DMS153 treated with DMSO at 0.1 percent for 48 hours (cell line): ENCODE measurements at regions not wholly inside any gene's neighbourhood (a gene's known extent, or its start where the extent isn't known, plus 50 kb on each side); places are given as distances from the start of the nearest gene placed in this dataset.

Experiments
- DNase-seq: peaks from one replicate; lab custom pipeline; 2025; ENCODE audit not compliant: unreplicated experiment; lab: John Stamatoyannopoulos, UW

DNA sequence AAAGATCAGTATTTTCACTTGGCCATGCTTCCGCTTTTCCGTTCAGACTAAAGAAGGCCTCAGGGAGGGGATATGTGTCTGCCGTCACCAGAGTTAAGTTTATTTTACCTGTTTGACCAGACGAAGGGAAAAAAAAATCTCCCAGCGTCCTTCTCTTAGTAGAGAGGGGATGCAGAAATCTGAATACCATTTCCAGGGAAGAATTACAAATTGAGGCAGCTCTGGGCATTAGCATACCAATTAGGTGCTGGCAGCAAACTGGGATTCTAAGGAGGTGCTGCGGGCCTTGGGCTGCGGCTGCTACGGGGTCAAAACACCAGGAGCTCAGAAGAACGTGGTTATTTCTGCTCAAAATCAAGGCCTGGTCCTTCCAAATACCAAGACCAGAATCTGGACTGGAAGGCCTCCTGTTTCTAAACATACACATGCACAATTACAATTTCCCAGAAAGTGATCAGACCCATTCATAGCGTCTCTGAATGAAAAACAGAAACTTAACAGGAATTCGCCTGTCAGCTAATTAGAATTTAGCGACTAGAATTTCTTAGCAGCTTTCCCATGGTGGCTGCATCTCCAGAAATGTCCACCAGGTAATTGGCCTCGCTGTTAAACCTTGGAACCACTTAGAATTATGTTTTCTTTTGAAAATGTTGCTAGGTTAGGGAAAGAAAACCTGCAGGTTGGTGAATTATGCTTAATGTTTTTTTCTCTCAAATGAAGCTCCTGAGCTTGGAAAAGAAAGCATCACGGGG lies 617.0 kb downstream of the VRK1 start:
- DNase-seq = no peak

GRCh38 chr14:97414718-97415098 lies 617.5 kb downstream of the VRK1 start:
- DNase-seq = no peak

DNA sequence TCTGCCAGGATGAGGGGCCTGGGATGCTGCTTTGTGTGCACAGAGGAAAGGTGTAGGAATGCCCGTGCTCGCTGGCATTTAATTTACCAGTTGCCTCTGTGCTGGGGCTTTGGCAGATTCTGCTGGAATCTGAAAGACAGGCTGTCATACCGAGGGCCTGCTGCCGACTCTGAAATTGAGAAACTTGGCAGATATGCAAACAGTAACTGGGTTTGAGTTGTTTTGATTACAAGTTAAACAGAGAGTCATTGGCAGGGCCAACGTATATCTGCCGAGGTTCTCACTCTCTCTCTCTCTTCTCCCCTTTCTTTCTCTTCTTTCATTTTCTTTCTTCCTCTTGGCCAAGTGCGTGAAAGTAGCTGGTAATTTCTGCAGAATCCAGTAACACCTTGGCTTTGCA lies 618.7 kb downstream of the VRK1 start:
- no peak for DNase-seq

GRCh38 chr14:97416550-97416949 lies 619.4 kb downstream of the VRK1 start:
- no peak for DNase-seq

GRCh38 chr14:97417331-97417730 lies 620.1 kb downstream of the VRK1 start:
- no peak for DNase-seq

DNA sequence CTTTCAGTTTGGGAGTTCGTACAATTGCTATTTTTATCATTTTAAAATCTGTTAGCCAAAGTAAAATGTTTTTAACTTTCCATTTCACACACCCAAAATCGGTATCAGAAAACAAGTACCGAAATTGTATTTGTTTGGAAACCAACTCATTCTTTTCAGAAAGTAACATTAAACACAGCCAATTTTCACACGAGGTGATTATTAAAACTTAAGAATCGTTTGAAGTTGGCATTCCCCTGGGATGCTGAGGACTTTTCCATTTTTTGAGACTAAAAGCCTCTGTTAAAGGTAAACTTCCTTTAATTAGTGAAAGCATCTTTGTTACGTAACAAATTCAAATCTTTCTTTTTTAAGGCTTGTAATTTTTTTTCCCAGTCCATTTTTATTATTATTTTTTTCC lies 623.0 kb downstream of the VRK1 start:
- no peak for DNase-seq

DNA sequence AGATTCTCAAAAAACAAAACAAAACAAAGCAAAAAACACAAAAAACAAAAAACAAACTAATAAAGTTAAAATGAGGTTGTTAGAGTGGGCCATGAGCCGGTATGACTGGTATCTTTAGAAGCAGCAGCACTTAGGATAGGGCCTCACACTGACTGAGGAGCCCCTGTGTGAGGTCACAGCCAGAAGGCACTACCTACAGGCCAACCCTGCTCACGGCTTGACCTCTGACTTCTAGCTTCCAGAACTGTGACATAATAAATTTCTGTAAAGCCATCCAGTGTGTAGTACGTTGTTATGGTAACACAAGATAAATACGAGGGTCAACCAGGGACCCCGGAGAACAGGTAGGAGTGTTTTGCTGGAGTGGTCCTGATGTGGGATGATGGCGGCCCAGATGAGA lies 629.6 kb downstream of the VRK1 start:
- no peak for DNase-seq

GRCh38 chr14:97428808-97429440 lies 631.7 kb downstream of the VRK1 start:
- DNase-seq = no peak

DNA sequence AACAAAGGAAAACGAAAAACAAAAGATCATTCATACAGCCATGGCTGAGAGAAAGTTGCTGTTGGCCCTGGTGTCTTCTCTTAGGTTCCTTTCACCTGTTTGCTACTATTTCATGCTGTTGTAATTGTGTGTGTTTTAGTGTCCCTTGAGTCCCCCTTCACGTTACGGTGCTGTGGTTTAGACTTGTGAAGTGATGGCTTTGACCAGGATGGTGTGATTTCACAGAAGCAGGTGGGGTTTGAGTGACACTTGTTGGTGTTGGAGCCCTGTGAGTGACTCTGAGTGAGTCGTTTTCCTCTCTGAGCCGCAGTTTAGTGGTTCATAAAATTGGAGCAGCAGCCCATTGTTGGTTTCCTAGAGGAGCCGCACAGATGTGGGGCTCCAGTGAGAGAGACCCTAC lies 635.4 kb downstream of the VRK1 start:
- no peak for DNase-seq

- DNase-seq = no peak
Observed at GRCh38 chr14:97441740-97442362, 644.7 kb downstream of the VRK1 start.

GRCh38 chr14:97442363-97442762 lies 645.2 kb downstream of the VRK1 start:
- DNase-seq = no peak

DNA sequence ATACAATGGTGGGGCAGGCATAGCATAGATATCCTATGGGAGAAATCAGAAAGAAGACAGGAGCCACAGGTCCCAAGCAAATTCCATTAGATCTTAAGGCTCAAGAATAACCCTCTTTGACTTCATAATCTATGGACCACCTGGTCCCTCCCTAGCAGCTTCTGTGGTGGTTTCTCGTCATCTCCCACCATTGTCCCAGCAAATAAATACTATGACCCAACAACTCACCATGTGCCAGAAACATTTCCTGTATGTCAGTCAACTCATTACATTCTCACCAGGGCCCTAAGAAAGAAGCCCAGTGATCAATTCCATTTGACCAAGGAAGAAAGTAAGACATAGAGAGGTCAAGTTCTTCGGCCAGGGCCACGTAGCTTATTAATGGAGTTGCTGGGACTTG lies 646.2 kb downstream of the VRK1 start:
- DNase-seq = no peak

- no peak for DNase-seq
Observed at GRCh38 chr14:97444248-97444647, 647.1 kb downstream of the VRK1 start.

- DNase-seq = no peak
Observed at GRCh38 chr14:97445367-97445766, 648.2 kb downstream of the VRK1 start.

- no peak for DNase-seq
Observed at GRCh38 chr14:97446087-97446486, 648.9 kb downstream of the VRK1 start.

GRCh38 chr14:97452314-97452713 lies 655.1 kb downstream of the VRK1 start:
- no peak for DNase-seq

- DNase-seq = no peak
Observed at GRCh38 chr14:97453991-97454390, 656.8 kb downstream of the VRK1 start.

DNA sequence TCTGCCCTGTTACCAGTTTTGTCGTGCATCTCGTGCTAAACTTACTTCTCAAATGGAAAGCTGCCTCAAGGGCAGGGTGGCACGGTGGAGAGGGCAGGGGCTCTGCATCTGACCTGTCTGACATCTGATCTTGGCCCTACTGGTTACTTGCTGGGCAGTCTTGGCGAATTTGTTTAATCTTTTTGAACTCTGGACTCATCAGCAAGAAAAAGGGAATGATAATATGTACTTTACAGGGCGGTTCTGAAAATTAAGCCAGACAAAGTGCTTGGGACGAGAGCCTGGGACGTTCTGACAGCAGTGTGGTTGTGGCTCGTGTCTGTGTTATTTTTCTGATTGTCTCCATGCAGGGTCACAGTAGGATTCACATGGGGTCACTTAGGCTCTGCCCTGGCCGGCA lies 659.3 kb downstream of the VRK1 start:
- no peak for DNase-seq

DNA sequence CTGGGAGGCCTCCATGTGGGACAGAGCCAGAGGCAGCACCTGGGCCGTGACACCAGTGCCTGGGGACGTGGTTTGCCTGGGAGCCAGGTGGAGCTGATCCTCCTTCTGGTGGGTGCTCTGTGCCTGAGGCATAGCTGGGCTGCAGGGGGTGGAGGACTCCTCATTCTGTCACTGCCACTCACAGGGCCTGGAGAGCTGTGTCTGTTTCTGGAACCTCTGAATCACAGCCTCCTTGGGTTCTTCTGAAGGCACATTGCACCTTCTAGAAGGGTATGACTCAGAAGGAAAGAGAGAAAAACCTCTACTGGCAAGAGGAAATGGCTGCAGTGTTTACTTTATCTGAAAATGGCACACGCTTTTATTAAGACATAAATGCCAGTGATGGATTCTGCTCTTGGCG lies 659.8 kb downstream of the VRK1 start:
- DNase-seq = no peak

DNA sequence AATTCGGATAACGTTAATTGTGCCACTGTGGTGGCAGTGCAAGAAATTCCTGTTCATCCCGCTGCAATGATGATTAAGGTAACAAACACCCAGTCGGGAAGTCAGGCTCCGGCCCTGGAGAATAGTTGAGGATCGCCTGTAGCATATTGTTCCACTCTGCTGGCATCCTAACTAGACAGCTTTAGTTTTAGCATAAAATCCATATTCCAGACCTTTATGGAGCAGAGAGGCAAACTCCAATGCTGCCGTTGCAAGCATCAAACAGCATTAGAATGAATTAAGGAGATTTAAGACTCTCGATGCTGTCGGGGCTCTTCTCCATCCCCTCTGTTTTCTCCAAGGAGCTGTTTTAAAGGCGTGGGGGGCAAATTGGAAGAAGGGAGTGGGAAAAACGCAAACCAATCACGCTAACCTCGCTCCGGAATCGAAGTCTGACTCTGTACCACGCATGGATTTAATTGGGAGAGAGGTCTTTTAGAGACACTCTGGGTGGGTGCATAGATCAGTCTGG lies 660.4 kb downstream of the VRK1 start:
- no peak for DNase-seq

DNA sequence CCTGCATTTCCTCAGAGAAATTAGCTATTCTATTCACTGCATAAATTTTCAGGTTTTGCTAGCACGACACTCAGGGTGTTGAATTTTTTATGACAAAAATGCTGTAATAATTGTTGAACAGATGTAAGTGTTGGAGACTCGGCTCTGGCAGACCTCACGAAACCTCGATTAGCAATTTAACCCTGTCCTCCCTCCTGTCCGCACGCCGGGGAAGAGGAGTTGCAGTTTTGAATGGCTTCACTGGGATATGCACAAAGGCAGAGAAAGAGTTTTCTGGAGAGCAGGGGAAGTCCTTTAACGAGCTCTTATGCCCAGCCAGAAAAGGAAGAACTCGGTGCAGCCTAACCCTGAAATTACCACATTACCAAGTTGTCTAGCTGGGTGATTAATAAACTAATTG lies 661.1 kb downstream of the VRK1 start:
- no peak for DNase-seq
